H1 (cell line): ENCODE measurements at regions not wholly inside any gene's neighbourhood (a gene's known extent, or its start where the extent isn't known, plus 50 kb on each side); places are given as distances from the start of the nearest gene placed in this dataset.

ENCODE experiments used
- CTCF ChIA-PET: fragments of 300-600 bp; sonication (Branson Sonifier 250); formaldehyde crosslinking; loops from one replicate; lab custom pipeline; 2021; ENCODE audit not compliant: partially characterized antibody; lab: Charles Lee
- POLR2A ChIA-PET: fragments of 300-600 bp; sonication (Branson Sonifier 250); formaldehyde crosslinking; loops from one replicate; lab custom pipeline; 2021; ENCODE audit warnings: inconsistent platforms; ENCODE audit not compliant: partially characterized antibody; lab: Charles Lee
- DNase-seq, 2 experiments: peaks; one replicate each; pipeline versions ENCODE4 v3.0.0 to v3.0.0-alpha.2; 2010 to 2022; ENCODE audit warnings: low spot score in 2 of 2, low read depth in 1 of 2, mixed read lengths in 1 of 2
- FAIRE-seq: peaks from 2 replicates; lab custom pipeline; 2011; peaks lifted over from hg19 to GRCh38; lab: Jason Lieb, UNC
- H2AFZ ChIP-seq: 2 replicates; pipeline ENCODE4 v1.8.1; 2012; ENCODE audit warnings: low read length, inconsistent platforms
- H2AK5ac ChIP-seq: 2 replicates; pipeline ENCODE4 v1.6.1; 2013; ENCODE audit warnings: low read depth, low read length
- H2BK120ac ChIP-seq: replicated peaks from 2 replicates; pipeline ENCODE3; 2013; ENCODE audit warnings: low read depth, low read length, inconsistent platforms
- H2BK12ac ChIP-seq: 2 replicates; pipeline ENCODE4 v1.6.1; 2013; ENCODE audit warnings: low read depth, low read length
- H2BK15ac ChIP-seq: 2 replicates; pipeline ENCODE4 v1.6.1; 2013; ENCODE audit warnings: low read length
- H2BK20ac ChIP-seq: 2 replicates; pipeline ENCODE4 v1.6.1; 2013; ENCODE audit warnings: low read length
- H2BK5ac ChIP-seq: 2 replicates; pipeline ENCODE4 v1.6.1; 2013; ENCODE audit warnings: low read depth, low read length
- H3K14ac ChIP-seq: 2 replicates; pipeline ENCODE4 v1.6.1; 2013; ENCODE audit warnings: inconsistent platforms; ENCODE audit not compliant: insufficient read length
- H3K18ac ChIP-seq: 2 replicates; pipeline ENCODE4 v1.6.1; 2013; ENCODE audit warnings: low read length; ENCODE audit errors: extremely low read depth
- H3K23ac ChIP-seq: 2 replicates; pipeline ENCODE4 v1.6.1; 2013; ENCODE audit warnings: inconsistent platforms; ENCODE audit not compliant: insufficient read length
- H3K23me2 ChIP-seq: 2 replicates; pipeline ENCODE4 v1.6.1; 2013; ENCODE audit warnings: low read depth, low read length
- H3K27ac ChIP-seq: 2 replicates; pipeline ENCODE4 v1.6.1; 2011; ENCODE audit warnings: low read depth, low read length, inconsistent platforms
- H3K27me3 ChIP-seq, 4 experiments: replicated peaks in 1 of 4; 1 replicate in 1 of 4; 2 replicates in 3 of 4; pipeline versions ENCODE4 v1.6.1 to v1.8.1; 2011 to 2013; ENCODE audit warnings: low read length in 3 of 4, mild to moderate bottlenecking in 3 of 4, inconsistent platforms in 2 of 4, mixed read lengths in 2 of 4, moderate library complexity in 1 of 4; ENCODE audit not compliant: control insufficient read depth in 3 of 4, insufficient read depth in 3 of 4; ENCODE audit errors: extremely low read depth in 1 of 4
- H3K36me3 ChIP-seq, 4 experiments: 2 replicates each; pipeline versions ENCODE4 v1.6.1 to v1.8.1; 2011 to 2013; ENCODE audit warnings: mild to moderate bottlenecking in 4 of 4, low read length in 3 of 4, moderate library complexity in 2 of 4, control low read depth in 1 of 4, inconsistent platforms in 1 of 4; ENCODE audit not compliant: insufficient read depth in 4 of 4, control insufficient read depth in 2 of 4
- H3K4ac ChIP-seq: replicated peaks from 2 replicates; pipeline ENCODE3; 2013; ENCODE audit warnings: low read length, low read depth, mixed read lengths, inconsistent platforms; ENCODE audit not compliant: insufficient read length
- H3K4me1 ChIP-seq, 4 experiments: replicated peaks in 1 of 4; 1 replicate in 1 of 4; 2 replicates in 3 of 4; pipeline versions ENCODE4 v1.6.1 to v1.8.1; 2011 to 2013; ENCODE audit warnings: low read length in 3 of 4, inconsistent platforms in 2 of 4, mixed read lengths in 1 of 4; ENCODE audit not compliant: insufficient read depth in 4 of 4, control insufficient read depth in 3 of 4
- H3K4me2 ChIP-seq, 2 experiments: 2 replicates each; pipeline versions ENCODE4 v1.6.1 to v1.8.1; 2011 to 2013; ENCODE audit warnings: low read depth in 2 of 2, low read length in 2 of 2, control low read depth in 1 of 2, inconsistent platforms in 1 of 2, mild to moderate bottlenecking in 1 of 2; ENCODE audit not compliant: insufficient read depth in 1 of 2
- H3K4me3 ChIP-seq, 4 experiments: fragments of 200-600, 300-600 bp in 1 of 4; sonication (generic), shearing (Covaris generic), sonication (Bioruptor Twin) in 1 of 4; 2 replicates each; pipeline versions ENCODE4 v1.5.1 to v1.8.1; 2011 to 2016; ENCODE audit warnings: low read length in 4 of 4, low read depth in 3 of 4, control low read depth in 2 of 4, inconsistent platforms in 2 of 4, mild to moderate bottlenecking in 2 of 4, mixed read lengths in 1 of 4, moderate library complexity in 1 of 4; ENCODE audit not compliant: insufficient read depth in 2 of 4; ENCODE audit errors: extremely low read depth in 1 of 4
- H3K56ac ChIP-seq: replicated peaks from 2 replicates; pipeline ENCODE3; 2013; ENCODE audit warnings: low read depth, mild to moderate bottlenecking, mixed read lengths, low read length, inconsistent platforms; ENCODE audit not compliant: insufficient read length
- H3K79me1 ChIP-seq: 2 replicates; pipeline ENCODE4 v1.6.1; 2013; ENCODE audit warnings: low read depth, low read length, control low read depth
- H3K79me2 ChIP-seq, 2 experiments: 2 replicates each; pipeline versions ENCODE4 v1.6.1 to v1.8.1; 2012 to 2013; ENCODE audit warnings: low read length in 2 of 2, mild to moderate bottlenecking in 2 of 2, inconsistent platforms in 1 of 2; ENCODE audit not compliant: insufficient read depth in 2 of 2, control insufficient read depth in 1 of 2
- H3K9ac ChIP-seq, 4 experiments: replicated peaks in 1 of 4; 1 replicate in 1 of 4; 2 replicates in 3 of 4; pipeline versions ENCODE4 v1.6.1 to v1.8.1; 2011 to 2013; ENCODE audit warnings: low read depth in 3 of 4, low read length in 3 of 4, control low read depth in 2 of 4, mild to moderate bottlenecking in 2 of 4, moderate library complexity in 2 of 4, inconsistent platforms in 1 of 4; ENCODE audit errors: extremely low read depth in 1 of 4
- H3K9me3 ChIP-seq, 2 experiments: 2 replicates each; pipeline versions ENCODE4 v1.6.1 to v1.8.1; 2012 to 2013; ENCODE audit warnings: mild to moderate bottlenecking in 2 of 2, moderate library complexity in 2 of 2, control low read depth in 1 of 2, inconsistent platforms in 1 of 2, low read depth in 1 of 2, low read length in 1 of 2, mixed read lengths in 1 of 2; ENCODE audit not compliant: insufficient read depth in 2 of 2
- H4K20me1 ChIP-seq, 2 experiments: replicated peaks in 1 of 2; 2 replicates each; pipeline versions ENCODE3 to v1.8.1; 2011 to 2013; ENCODE audit warnings: inconsistent platforms in 2 of 2, low read length in 2 of 2, mild to moderate bottlenecking in 1 of 2; ENCODE audit not compliant: insufficient read depth in 2 of 2, control insufficient read depth in 1 of 2
- H4K5ac ChIP-seq: 2 replicates; pipeline ENCODE4 v1.6.1; 2013; ENCODE audit warnings: low read length, low read depth, mixed read lengths, inconsistent platforms; ENCODE audit not compliant: insufficient read length
- H4K8ac ChIP-seq: 2 replicates; pipeline ENCODE4 v1.8.0; 2013; ENCODE audit warnings: mild to moderate bottlenecking, moderate library complexity, low read length, inconsistent platforms; ENCODE audit not compliant: insufficient read depth; ENCODE audit errors: extremely low read depth
- H4K91ac ChIP-seq: replicated peaks from 2 replicates; pipeline ENCODE3; 2013; ENCODE audit warnings: low read length, mixed read lengths, inconsistent platforms; ENCODE audit not compliant: insufficient read length
- ATF2 ChIP-seq: IDR thresholded peaks from 2 replicates; pipeline ENCODE4 v1.6.1; 2012; ENCODE audit warnings: low read length, inconsistent platforms
- BACH1 ChIP-seq: IDR thresholded peaks from 2 replicates; pipeline ENCODE4 v1.6.1; 2012; ENCODE audit warnings: low read length, improper control_type of control experiment
- CBX5 ChIP-seq: fragments of 300-800, 300-1000 bp; sonication (generic); IDR thresholded peaks from 2 replicates; pipeline ENCODE4 v1.7.1; 2016; ENCODE audit warnings: antibody characterized with exemption, low read length, low read depth
- HDAC2 ChIP-seq, 2 experiments: fragments of 300-600 bp in 1 of 2; sonication (generic) in 1 of 2; IDR thresholded peaks; 2 replicates each; pipeline ENCODE4 v1.6.1; 2011 to 2012; ENCODE audit warnings: low read depth in 2 of 2, low read length in 2 of 2, mild to moderate bottlenecking in 2 of 2, moderate library complexity in 2 of 2, borderline replicate concordance in 1 of 2, inconsistent platforms in 1 of 2
- KDM4A ChIP-seq: IDR thresholded peaks from one replicate; pipeline ENCODE4 v1.7.1; 2012; ENCODE audit warnings: low read depth, mild to moderate bottlenecking, moderate library complexity, low read length, inconsistent platforms; ENCODE audit not compliant: severe bottlenecking
- NANOG ChIP-seq: IDR thresholded peaks from 2 replicates; pipeline ENCODE4 v1.6.1; 2011; ENCODE audit warnings: low read length, low read depth, mild to moderate bottlenecking, inconsistent platforms; ENCODE audit not compliant: insufficient read depth, poor library complexity, severe bottlenecking
- POLR2AphosphoS5 ChIP-seq: IDR thresholded peaks from 2 replicates; pipeline ENCODE4 v1.6.1; 2011; ENCODE audit warnings: low read depth, low read length
- RFX5 ChIP-seq: IDR thresholded peaks from 2 replicates; pipeline ENCODE4 v1.6.1; 2011; ENCODE audit warnings: low read depth, low read length, improper control_type of control experiment, borderline replicate concordance
- SIX5 ChIP-seq: IDR thresholded peaks from 2 replicates; pipeline ENCODE4 v1.6.1; 2011; ENCODE audit warnings: mild to moderate bottlenecking, low read depth, low read length
- SP1 ChIP-seq: IDR thresholded peaks from 2 replicates; pipeline ENCODE4 v1.6.1; 2011; ENCODE audit warnings: low read depth, low read length
- TAF1 ChIP-seq: IDR thresholded peaks from 2 replicates; pipeline ENCODE4 v1.6.1; 2011; ENCODE audit warnings: mild to moderate bottlenecking, low read depth, low read length
- WGBS, 2 experiments: shearing (Covaris generic) in 1 of 2; methylation state at CpG; one replicate each; pipeline versions ENCODE4 v1.1.6 to v1.1.7; 2013 to 2015; ENCODE audit warnings: low lambda C conversion rate in 2 of 2, mixed read lengths in 2 of 2, inconsistent platforms in 1 of 2, low coverage in 1 of 2, missing lambda C conversion rate in 1 of 2; ENCODE audit not compliant: insufficient replicate concordance in 2 of 2, insufficient coverage in 1 of 2, insufficient read length in 1 of 2; ENCODE audit errors: extremely low coverage in 1 of 2, missing lambda C conversion rate in 1 of 2; 5-methylcytosine and 5-hydroxymethylcytosine counted together

GRCh38 chr10:31215052-31215451, 104.0 kb upstream of the ZEB1 start:
- Histone ChIP-seq H3K4me1 (peaks cover 0 to 2% (median 0%) of the 10 kb centered on the region in 4 experiments; a peak in 3 of 7 replicates), H3K23ac (no peak overlapping the region), H4K91ac (no peak overlapping the region), H3K18ac (no peak overlapping the region), H2BK120ac (no peak overlapping the region), H2BK20ac (no peak overlapping the region), H2AK5ac (no peak overlapping the region), H3K36me3 (no peaks in the 10 kb centered on the region), H3K56ac (no peak overlapping the region), H4K5ac (no peak overlapping the region), H3K27me3 (no peaks in the 10 kb centered on the region), H3K9ac (no peak overlapping the region), H3K4me2 (no peak overlapping the region), H3K4ac (no peak overlapping the region), H3K27ac (no peak overlapping the region), H4K20me1 (no peaks in the 10 kb centered on the region), H2BK5ac (no peak overlapping the region), H3K79me2 (no peaks in the 10 kb centered on the region), H2BK15ac (no peak overlapping the region), H3K23me2 (no peaks in the 10 kb centered on the region), H3K9me3 (no peaks in the 10 kb centered on the region), H3K4me3 (no peak overlapping the region), H4K8ac (no peak overlapping the region), H3K79me1 (no peaks in the 10 kb centered on the region), H2BK12ac (no peak overlapping the region), H3K14ac (no peak overlapping the region), H2AFZ (no peak overlapping the region)
- TF ChIP-seq POLR2AphosphoS5, result no peak
- no peak for TF ChIP-seq ATF2
- no peak for TF ChIP-seq CBX5
- TF ChIP-seq SIX5, result no peak
- TF ChIP-seq NANOG, result no peak
- TF ChIP-seq SP1, result no peak
- no peak for TF ChIP-seq TAF1
- TF ChIP-seq BACH1, result no peak
- no peak for TF ChIP-seq HDAC2 (IDR thresholded peaks at IDR 0.05; ENCODE audit: borderline replicate concordance in 1 of 2, low read depth in 2 of 2, low read length in 2 of 2)
- no peak for TF ChIP-seq RFX5
- TF ChIP-seq KDM4A, result no peak
- ChIA-PET POLR2A (no interaction called here), CTCF (no interaction called here)
- WGBS, 2 experiments, result 84% methylated on average over 2 of the region's 2 CpGs; no CpG with 5 or more reads in 1 of the 2 experiments
- DNase-seq (no peak), FAIRE-seq (no peak)
